PC-3 (cell line): ENCODE measurements at regions not wholly inside any gene's neighbourhood (a gene's known extent, or its start where the extent isn't known, plus 50 kb on each side); places are given as distances from the start of the nearest gene placed in this dataset.

Experiments used
- ATAC-seq: fragments of 200-7000 bp; cut with Tn5 transposase; 2 replicates; pipeline ENCODE4 v1.9.1; 2020; ENCODE audit warnings: mild to moderate bottlenecking, moderate library complexity
- BruUV-seq: library from RNA; stranded (reverse); fragments of 400-500 nt; replicated peaks from 2 replicates; lab custom pipeline; 2021; lab: Mats Ljungman, UMichigan
- CTCF ChIA-PET: fragments of 300-600 bp; sonication (Branson Sonifier 250); formaldehyde crosslinking; loops from one replicate; lab custom pipeline; 2022; ENCODE audit warnings: antibody characterized with exemption; lab: Charles Lee
- POLR2A ChIA-PET: fragments of 300-600 bp; sonication (Branson Sonifier 250); formaldehyde crosslinking; loops from one replicate; lab custom pipeline; 2022; ENCODE audit warnings: antibody characterized with exemption; ENCODE audit not compliant: unreplicated experiment; lab: Charles Lee
- DNase-seq: peaks from one replicate; pipeline ENCODE4 v3.0.0-alpha.2; 2015
- H2AFZ ChIP-seq: fragments of 300-600 bp; sonication (generic); 2 replicates; pipeline ENCODE4 v1.6.0; 2016; ENCODE audit warnings: antibody characterized with exemption, low read length
- H3F3A ChIP-seq: fragments of 300-600 bp; sonication (generic); one replicate; pipeline ENCODE4 v1.6.0; 2017; ENCODE audit warnings: antibody characterized with exemption, low read length, control low read depth, mild to moderate bottlenecking; ENCODE audit not compliant: unreplicated experiment
- H3K27ac ChIP-seq: fragments of 300-600 bp; sonication (generic); 2 replicates; pipeline ENCODE4 v1.5.1; 2016; ENCODE audit warnings: mild to moderate bottlenecking, low read length
- H3K27me3 ChIP-seq: fragments of 300-600 bp; sonication (generic); 2 replicates; pipeline ENCODE4 v1.6.1; 2016; ENCODE audit warnings: low read length, mixed read lengths
- H3K36me3 ChIP-seq: fragments of 300-600 bp; sonication (generic); 2 replicates; pipeline ENCODE4 v1.6.1; 2016; ENCODE audit warnings: low read depth, mixed run types, low read length, mixed read lengths
- H3K4me1 ChIP-seq: fragments of 300-600 bp; sonication (generic); 2 replicates; pipeline ENCODE4 v1.5.1; 2016; ENCODE audit warnings: low read length; ENCODE audit not compliant: insufficient read depth
- H3K4me2 ChIP-seq: fragments of 300-600 bp; sonication (generic); 2 replicates; pipeline ENCODE4 v1.6.0; 2016; ENCODE audit warnings: low read length
- H3K4me3 ChIP-seq: fragments of 300-600 bp; sonication (generic); 2 replicates; pipeline ENCODE4 v1.5.1; 2016; ENCODE audit warnings: mild to moderate bottlenecking, low read length, mixed read lengths
- H3K79me2 ChIP-seq: fragments of 300-600 bp; sonication (generic); 2 replicates; pipeline ENCODE4 v1.6.1; 2017; ENCODE audit warnings: low read length, mixed read lengths
- H3K9ac ChIP-seq: fragments of 300-600 bp; sonication (generic); 2 replicates; pipeline ENCODE4 v1.6.0; 2016; ENCODE audit warnings: mild to moderate bottlenecking, low read length
- H3K9me2 ChIP-seq: fragments of 300-600 bp; sonication (generic); replicated peaks from 2 replicates; pipeline ENCODE4 v1.6.1; 2016; ENCODE audit warnings: mixed run types, low read length, mixed read lengths
- H3K9me3 ChIP-seq: fragments of 300-600 bp; sonication (generic); 2 replicates; pipeline ENCODE4 v1.6.1; 2016; ENCODE audit warnings: low read length, mixed read lengths
- H4K20me1 ChIP-seq: fragments of 300-600 bp; sonication (generic); 2 replicates; pipeline ENCODE4 v1.6.1; 2016; ENCODE audit warnings: low read length, mixed read lengths
- EZH2 ChIP-seq: fragments of 300-600 bp; sonication (generic); IDR thresholded peaks from one replicate; pipeline ENCODE4 v1.6.1; 2017; ENCODE audit warnings: antibody characterized with exemption, mild to moderate bottlenecking, low read length; ENCODE audit not compliant: unreplicated experiment
- EZH2phosphoT487 ChIP-seq: fragments of 300-600 bp; sonication (generic); IDR thresholded peaks from 2 replicates; pipeline ENCODE4 v1.6.1; 2018; ENCODE audit warnings: mild to moderate bottlenecking, antibody characterized with exemption, low read length, borderline replicate concordance
- intact Hi-C: fragments of 100-400 bp; cut with micrococcal nuclease; formaldehyde crosslinking; loops from 2 replicates; pipeline ENCODE4 v1.9.0; 2023
- TF ChIP-seq, protein P1 (sequence below): fragments of 300-600 bp; sonication (generic); conservative IDR thresholded peaks from 2 replicates; pipeline ENCODE4 v1.5.1; 2017; ENCODE audit warnings: antibody characterized with exemption, low read depth, mild to moderate bottlenecking, low read length

DNA sequence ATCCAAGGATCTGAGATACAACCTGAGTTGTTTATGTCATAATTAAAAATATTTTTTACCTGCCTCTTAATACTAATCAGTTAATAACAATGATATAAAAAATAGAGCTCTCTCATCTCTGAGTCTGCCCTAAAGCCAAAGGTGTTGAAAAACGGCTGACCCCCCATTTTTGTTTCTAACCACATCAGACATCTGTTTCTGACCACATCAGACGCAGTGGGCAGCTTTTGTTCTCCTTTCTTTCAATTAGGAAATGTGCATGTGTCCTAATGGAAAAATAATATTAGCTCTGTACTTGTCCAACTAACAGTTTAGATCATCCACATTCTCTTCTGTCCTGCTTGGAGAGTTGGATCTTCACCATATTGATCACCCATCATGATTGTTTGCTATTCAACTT lies 144.6 kb downstream of the SHOX2 start:
- Histone ChIP-seq H3K36me3 (no peaks in the 10 kb centered on the region), H3K4me3 (no peak overlapping the region), H3K79me2 (no peaks in the 10 kb centered on the region), H2AFZ (no peak overlapping the region), H3K4me2 (no peak overlapping the region), H3K27me3 (no peaks in the 10 kb centered on the region), H3K9me2 (no peaks in the 10 kb centered on the region), H3K9ac (no peak overlapping the region), H3K9me3 (no peaks in the 10 kb centered on the region), H3F3A (no peaks in the 10 kb centered on the region), H4K20me1 (no peaks in the 10 kb centered on the region), H3K27ac (no peak overlapping the region), H3K4me1 (no peaks in the 10 kb centered on the region)
- BruUV-seq, result no TSS peak
- CTCF ChIA-PET, result interaction anchor here (0.6 kb wide), 1 partner anchor 158 kb away, joined by 4 read pairs; no protein-coding TSS in a partner anchor
- ATAC-seq (no peak), DNase-seq (no peak)
- POLR2A ChIA-PET, result no interaction called here
- TF ChIP-seq EZH2, result no peak
- TF ChIP-seq EZH2phosphoT487, result no peak
- TF ChIP-seq, protein P1, sequence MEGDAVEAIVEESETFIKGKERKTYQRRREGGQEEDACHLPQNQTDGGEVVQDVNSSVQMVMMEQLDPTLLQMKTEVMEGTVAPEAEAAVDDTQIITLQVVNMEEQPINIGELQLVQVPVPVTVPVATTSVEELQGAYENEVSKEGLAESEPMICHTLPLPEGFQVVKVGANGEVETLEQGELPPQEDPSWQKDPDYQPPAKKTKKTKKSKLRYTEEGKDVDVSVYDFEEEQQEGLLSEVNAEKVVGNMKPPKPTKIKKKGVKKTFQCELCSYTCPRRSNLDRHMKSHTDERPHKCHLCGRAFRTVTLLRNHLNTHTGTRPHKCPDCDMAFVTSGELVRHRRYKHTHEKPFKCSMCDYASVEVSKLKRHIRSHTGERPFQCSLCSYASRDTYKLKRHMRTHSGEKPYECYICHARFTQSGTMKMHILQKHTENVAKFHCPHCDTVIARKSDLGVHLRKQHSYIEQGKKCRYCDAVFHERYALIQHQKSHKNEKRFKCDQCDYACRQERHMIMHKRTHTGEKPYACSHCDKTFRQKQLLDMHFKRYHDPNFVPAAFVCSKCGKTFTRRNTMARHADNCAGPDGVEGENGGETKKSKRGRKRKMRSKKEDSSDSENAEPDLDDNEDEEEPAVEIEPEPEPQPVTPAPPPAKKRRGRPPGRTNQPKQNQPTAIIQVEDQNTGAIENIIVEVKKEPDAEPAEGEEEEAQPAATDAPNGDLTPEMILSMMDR, result no peak
- intact Hi-C loops, result no loop called here

DNA sequence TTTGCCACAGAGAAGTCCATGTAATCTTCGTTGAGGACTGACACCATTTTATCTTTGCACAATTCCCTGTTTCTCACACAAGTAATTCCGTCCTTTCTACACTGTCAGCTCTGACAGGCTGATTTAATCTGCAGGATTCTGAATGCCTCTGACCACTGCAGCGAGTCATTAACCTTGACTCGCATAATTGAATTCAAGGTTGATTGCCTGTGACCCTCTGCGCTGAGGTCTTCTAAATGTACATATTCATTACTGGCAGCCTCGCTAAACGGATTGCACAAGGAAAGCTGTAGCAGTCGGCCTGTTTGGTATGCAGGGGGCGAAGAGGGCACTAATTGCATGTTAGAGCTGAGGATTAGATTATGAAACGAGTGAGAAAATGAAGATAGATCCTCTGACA lies 147.8 kb downstream of the SHOX2 start:
- CTCF ChIA-PET, result no interaction called here

DNA sequence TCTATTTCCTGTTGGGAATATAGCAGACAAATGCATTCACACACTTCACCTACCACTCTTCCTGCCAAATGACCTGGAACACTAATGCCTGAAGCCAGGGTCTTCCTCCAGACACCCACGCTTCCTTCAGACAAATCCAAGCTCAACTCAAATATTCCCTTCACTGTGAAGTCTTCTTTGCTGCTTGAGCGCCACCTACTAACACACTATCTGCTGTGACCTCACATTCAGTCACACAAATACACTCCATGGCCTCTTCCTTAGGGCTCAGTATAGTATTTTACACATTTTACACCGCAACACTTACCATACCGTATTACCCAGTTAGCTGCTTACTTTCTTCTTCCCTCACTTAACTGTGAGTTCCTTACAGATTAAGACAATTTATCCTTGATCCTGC lies 149.4 kb downstream of the SHOX2 start:
- Histone ChIP-seq H3K9me3 (no peaks in the 10 kb centered on the region), H3F3A (no peaks in the 10 kb centered on the region), H3K9ac (no peak overlapping the region), H3K27ac (no peak overlapping the region), H3K27me3 (no peaks in the 10 kb centered on the region), H3K79me2 (no peaks in the 10 kb centered on the region), H3K4me2 (no peak overlapping the region), H2AFZ (no peak overlapping the region), H4K20me1 (no peaks in the 10 kb centered on the region), H3K36me3 (no peaks in the 10 kb centered on the region), H3K9me2 (no peaks in the 10 kb centered on the region), H3K4me3 (no peak overlapping the region), H3K4me1 (no peaks in the 10 kb centered on the region)
- ATAC-seq (no peak), DNase-seq (no peak)
- no TSS peak for BruUV-seq
- intact Hi-C loops, result no loop called here
- CTCF ChIA-PET, result no interaction called here
- POLR2A ChIA-PET, result no interaction called here
- TF ChIP-seq, protein P1, result no peak
- TF ChIP-seq EZH2, result no peak
- TF ChIP-seq EZH2phosphoT487, result no peak

More for the DNA sequence above, 147.8 kb downstream of the SHOX2 start:
- Histone ChIP-seq H3K27me3 (no peaks in the 10 kb centered on the region), H3K36me3 (no peaks in the 10 kb centered on the region), H3F3A (no peaks in the 10 kb centered on the region), H2AFZ (no peak overlapping the region), H4K20me1 (no peaks in the 10 kb centered on the region), H3K9ac (no peak overlapping the region), H3K4me1 (no peaks in the 10 kb centered on the region), H3K4me3 (no peak overlapping the region), H3K27ac (no peak overlapping the region), H3K4me2 (no peak overlapping the region), H3K9me2 (no peaks in the 10 kb centered on the region), H3K9me3 (no peaks in the 10 kb centered on the region), H3K79me2 (no peaks in the 10 kb centered on the region)
- no peak for DNase-seq
- no TSS peak for BruUV-seq
- intact Hi-C loops, result no loop called here
- no peak for ATAC-seq
- TF ChIP-seq, protein P1, result no peak
- TF ChIP-seq EZH2phosphoT487, result no peak
- TF ChIP-seq EZH2, result no peak
- POLR2A ChIA-PET, result no interaction called here
